HG02798 (cell line): ENCODE measurements at regions not wholly inside any gene's neighbourhood (a gene's known extent, or its start where the extent isn't known, plus 50 kb on each side); places are given as distances from the start of the nearest gene placed in this dataset.

Source experiments
- ATAC-seq: cut with Tn5 transposase; IDR thresholded peaks from one replicate; pipeline ENCODE4 v1.9.1; 2021; ENCODE audit warnings: mild to moderate bottlenecking; ENCODE audit not compliant: unreplicated experiment, poor library complexity

GRCh38 chrX:14209034-14209433 is 179.3 kb upstream of the GEMIN8 start:
- no peak for ATAC-seq

- no peak for ATAC-seq
Observed at GRCh38 chrX:14194711-14195110, 165.0 kb upstream of the GEMIN8 start.

- no peak for ATAC-seq
Observed at GRCh38 chrX:14193547-14193946, 163.9 kb upstream of the GEMIN8 start.

GRCh38 chrX:14173873-14174272 is 144.2 kb upstream of the GEMIN8 start:
- no peak for ATAC-seq

GRCh38 chrX:14164828-14165227 is 135.1 kb upstream of the GEMIN8 start:
- ATAC-seq, result no peak

GRCh38 chrX:14125462-14125861 is 95.8 kb upstream of the GEMIN8 start:
- no peak for ATAC-seq

- no peak for ATAC-seq
Observed at GRCh38 chrX:14124562-14124961, 94.9 kb upstream of the GEMIN8 start.

- ATAC-seq, result peak; percentile 81
Observed at GRCh38 chrX:14095702-14096101, 66.0 kb upstream of the GEMIN8 start.

GRCh38 chrX:14094191-14094590 is 64.5 kb upstream of the GEMIN8 start:
- ATAC-seq, result no peak

GRCh38 chrX:14084466-14084865 is 54.8 kb upstream of the GEMIN8 start:
- ATAC-seq, result no peak

- ATAC-seq, result no peak
Observed at GRCh38 chrX:14083783-14084182, 54.1 kb upstream of the GEMIN8 start.

- ATAC-seq, result no peak
Observed at GRCh38 chrX:14079891-14080430, 50.3 kb upstream of the GEMIN8 start.
